NOMO-1 treated with DMSO at 0.1 percent for 48 hours (cell line): ENCODE measurements at regions not wholly inside any gene's neighbourhood (a gene's known extent, or its start where the extent isn't known, plus 50 kb on each side); places are given as distances from the start of the nearest gene placed in this dataset.

ENCODE experiments used
- DNase-seq: peaks from one replicate; lab custom pipeline; 2025; ENCODE audit not compliant: unreplicated experiment; lab: John Stamatoyannopoulos, UW

GRCh38 chr6:14423955-14424354, 306.4 kb downstream of the CD83 start:
- DNase-seq, result no peak

- no peak for DNase-seq
These were observed 308.2 kb downstream of the CD83 start for GRCh38 chr6:14425805-14426204.

GRCh38 chr6:14426281-14426680, 308.7 kb downstream of the CD83 start:
- DNase-seq, result no peak

GRCh38 chr6:14428269-14428668, 310.7 kb downstream of the CD83 start:
- no peak for DNase-seq

- no peak for DNase-seq
These were observed 311.8 kb downstream of the CD83 start for GRCh38 chr6:14429396-14429795.

GRCh38 chr6:14430218-14430617, 312.6 kb downstream of the CD83 start:
- DNase-seq, result no peak

GRCh38 chr6:14431385-14432330, 314.1 kb downstream of the CD83 start:
- no peak for DNase-seq

GRCh38 chr6:14434916-14435690, 317.5 kb downstream of the CD83 start:
- no peak for DNase-seq

GRCh38 chr6:14436592-14437132, 319.1 kb downstream of the CD83 start:
- no peak for DNase-seq

GRCh38 chr6:14439419-14439818, 321.8 kb downstream of the CD83 start:
- DNase-seq, result no peak

GRCh38 chr6:14440215-14440910, 322.8 kb downstream of the CD83 start:
- DNase-seq, result no peak

- DNase-seq, result no peak
These were observed 323.6 kb downstream of the CD83 start for GRCh38 chr6:14440940-14441781.

- DNase-seq, result peak; percentile 42
These were observed 324.7 kb downstream of the CD83 start for GRCh38 chr6:14442242-14442641.

GRCh38 chr6:14443629-14444268, 326.2 kb downstream of the CD83 start:
- DNase-seq, result no peak

- DNase-seq, result no peak
These were observed 326.9 kb downstream of the CD83 start for GRCh38 chr6:14444295-14444972.

GRCh38 chr6:14447240-14447639, 329.7 kb downstream of the CD83 start:
- no peak for DNase-seq

GRCh38 chr6:14448246-14448645, 330.7 kb downstream of the CD83 start:
- no peak for DNase-seq

- no peak for DNase-seq
These were observed 332.5 kb downstream of the CD83 start for GRCh38 chr6:14450133-14450504.

GRCh38 chr6:14450578-14450977, 333.0 kb downstream of the CD83 start:
- DNase-seq, result no peak
